K562 (cell line): ENCODE measurements at regions not wholly inside any gene's neighbourhood (a gene's known extent, or its start where the extent isn't known, plus 50 kb on each side); places are given as distances from the start of the nearest gene placed in this dataset.

ENCODE experiments used
- ARID1B ChIP-seq: fragments of 450-650 bp; IDR thresholded peaks from 2 replicates; pipeline ENCODE4 v1.6.1; 2016; ENCODE audit warnings: antibody characterized with exemption, mild to moderate bottlenecking, inconsistent platforms
- ARNT ChIP-seq, 2 experiments: fragments of 450-650 bp; IDR thresholded peaks; 2 replicates each; pipeline ENCODE4 v1.6.1; 2016; ENCODE audit warnings: mild to moderate bottlenecking in 1 of 2
- CCNT2 ChIP-seq: IDR thresholded peaks from 2 replicates; pipeline ENCODE4 v1.6.1; 2011; ENCODE audit warnings: borderline replicate concordance, low read depth, mild to moderate bottlenecking, moderate library complexity, mixed read lengths, low read length; ENCODE audit not compliant: insufficient read length; ENCODE audit errors: extremely low read depth
- HDAC8 ChIP-seq: fragments of 450-650 bp; IDR thresholded peaks from 2 replicates; pipeline ENCODE4 v1.6.1; 2016; ENCODE audit warnings: mild to moderate bottlenecking, missing genetic modification characterization, moderate library complexity, missing compliant biosample characterization
- L3MBTL2 ChIP-seq: fragments of 450-650 bp; IDR thresholded peaks from 2 replicates; pipeline ENCODE4 v1.6.1; 2016; ENCODE audit warnings: mild to moderate bottlenecking, moderate library complexity
- MAFK ChIP-seq: IDR thresholded peaks from 2 replicates; pipeline ENCODE4 v1.6.1; 2011; ENCODE audit warnings: low read length, improper control_type of control experiment
- SRSF3 ChIP-seq: fragments of 200-400 bp; formaldehyde crosslinking; IDR thresholded peaks from 2 replicates; pipeline ENCODE4 v1.6.1; 2016; ENCODE audit warnings: mild to moderate bottlenecking, low read length, moderate library complexity; ENCODE audit not compliant: insufficient read depth
- WHSC1 ChIP-seq: IDR thresholded peaks from one replicate; pipeline ENCODE4 v1.6.1; 2012; ENCODE audit warnings: low read length, control low read depth, inconsistent platforms
- TF ChIP-seq, protein P1 (sequence below): fragments of 450-650 bp; conservative IDR thresholded peaks from 2 replicates; pipeline ENCODE4 v1.6.1; 2016; ENCODE audit warnings: missing genetic modification characterization, low read depth, mild to moderate bottlenecking, control low read depth, missing compliant biosample characterization
- TF ChIP-seq, protein P2 (sequence below): fragments of 200-400 bp; formaldehyde crosslinking; IDR thresholded peaks from 2 replicates; pipeline ENCODE4 v1.6.1; 2017; ENCODE audit warnings: mild to moderate bottlenecking, low read depth, low read length, moderate library complexity
- TF ChIP-seq, protein P3 (sequence below), 2 experiments: fragments of 200-800 bp in 1 of 2; sonication (Bioruptor generic) in 1 of 2; sonication (generic) in 1 of 2; formaldehyde crosslinking in 1 of 2; IDR thresholded peaks in 1 of 2; conservative IDR thresholded peaks in 1 of 2; 2 replicates each; pipeline versions ENCODE4 v1.5.0 to v1.6.1; 2016 to 2020; ENCODE audit warnings: missing compliant biosample characterization in 1 of 2, missing genetic modification characterization in 1 of 2, missing genetic modification reagents in 1 of 2
- TF ChIP-seq, protein P4 (sequence below): fragments of 200-800 bp; sonication (Bioruptor generic); IDR thresholded peaks from 2 replicates; pipeline ENCODE4 v1.6.1; 2017; ENCODE audit warnings: missing genetic modification characterization, missing compliant biosample characterization
- TF ChIP-seq, protein P5 (sequence below): fragments of 450-650 bp; IDR thresholded peaks from 2 replicates; pipeline ENCODE4 v1.6.1; 2016; ENCODE audit warnings: antibody characterized with exemption
- TF ChIP-seq, protein P6 (sequence below): IDR thresholded peaks from 2 replicates; pipeline ENCODE4 v1.6.1; 2012; ENCODE audit warnings: low read depth, low read length, improper control_type of control experiment, borderline replicate concordance

DNA sequence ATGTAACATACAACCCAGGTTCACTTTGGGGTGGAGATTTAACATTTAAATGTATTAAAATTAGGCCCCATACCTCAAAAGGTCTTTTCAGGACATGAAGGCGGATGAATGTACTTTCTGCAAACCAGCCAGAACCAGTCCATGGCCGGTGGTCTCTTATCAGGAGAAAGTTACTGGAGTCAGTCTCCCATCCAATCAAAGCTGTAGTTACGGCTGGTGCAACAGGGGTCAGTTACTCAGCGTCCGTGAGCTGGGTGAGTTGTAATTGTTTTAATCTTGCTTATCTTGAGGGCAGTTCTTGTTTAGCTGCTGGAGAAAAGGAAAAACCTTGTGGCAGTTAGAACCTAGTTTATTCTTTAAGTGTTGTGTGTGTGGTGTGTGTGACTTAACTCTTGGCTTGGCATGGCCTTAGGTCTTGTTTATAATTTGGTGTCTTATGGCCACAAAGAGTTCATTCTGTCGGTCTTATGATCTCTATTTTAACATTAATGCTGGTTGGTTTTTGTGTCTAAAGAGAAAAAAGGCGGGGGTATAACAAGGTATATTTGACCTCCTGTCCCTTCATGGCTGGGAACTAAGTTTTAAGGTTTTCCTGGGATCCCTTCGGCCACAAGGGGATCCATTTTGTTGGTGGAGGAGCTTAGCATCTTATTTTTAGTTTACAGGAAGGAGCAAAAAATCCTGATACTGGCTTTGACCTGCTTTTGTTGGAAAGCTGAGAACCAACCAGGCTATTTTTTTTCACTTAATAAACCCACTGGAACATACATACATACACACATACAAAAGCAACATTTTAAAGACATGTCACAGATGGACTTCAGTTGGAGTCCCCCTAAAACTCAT, 143.5 kb upstream of the NCK2 start (continued):
- TF ChIP-seq, protein P1, sequence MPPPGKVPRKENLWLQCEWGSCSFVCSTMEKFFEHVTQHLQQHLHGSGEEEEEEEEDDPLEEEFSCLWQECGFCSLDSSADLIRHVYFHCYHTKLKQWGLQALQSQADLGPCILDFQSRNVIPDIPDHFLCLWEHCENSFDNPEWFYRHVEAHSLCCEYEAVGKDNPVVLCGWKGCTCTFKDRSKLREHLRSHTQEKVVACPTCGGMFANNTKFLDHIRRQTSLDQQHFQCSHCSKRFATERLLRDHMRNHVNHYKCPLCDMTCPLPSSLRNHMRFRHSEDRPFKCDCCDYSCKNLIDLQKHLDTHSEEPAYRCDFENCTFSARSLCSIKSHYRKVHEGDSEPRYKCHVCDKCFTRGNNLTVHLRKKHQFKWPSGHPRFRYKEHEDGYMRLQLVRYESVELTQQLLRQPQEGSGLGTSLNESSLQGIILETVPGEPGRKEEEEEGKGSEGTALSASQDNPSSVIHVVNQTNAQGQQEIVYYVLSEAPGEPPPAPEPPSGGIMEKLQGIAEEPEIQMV (tag) = peak; percentile 85
- TF ChIP-seq SRSF3 = no peak
- TF ChIP-seq, protein P2, sequence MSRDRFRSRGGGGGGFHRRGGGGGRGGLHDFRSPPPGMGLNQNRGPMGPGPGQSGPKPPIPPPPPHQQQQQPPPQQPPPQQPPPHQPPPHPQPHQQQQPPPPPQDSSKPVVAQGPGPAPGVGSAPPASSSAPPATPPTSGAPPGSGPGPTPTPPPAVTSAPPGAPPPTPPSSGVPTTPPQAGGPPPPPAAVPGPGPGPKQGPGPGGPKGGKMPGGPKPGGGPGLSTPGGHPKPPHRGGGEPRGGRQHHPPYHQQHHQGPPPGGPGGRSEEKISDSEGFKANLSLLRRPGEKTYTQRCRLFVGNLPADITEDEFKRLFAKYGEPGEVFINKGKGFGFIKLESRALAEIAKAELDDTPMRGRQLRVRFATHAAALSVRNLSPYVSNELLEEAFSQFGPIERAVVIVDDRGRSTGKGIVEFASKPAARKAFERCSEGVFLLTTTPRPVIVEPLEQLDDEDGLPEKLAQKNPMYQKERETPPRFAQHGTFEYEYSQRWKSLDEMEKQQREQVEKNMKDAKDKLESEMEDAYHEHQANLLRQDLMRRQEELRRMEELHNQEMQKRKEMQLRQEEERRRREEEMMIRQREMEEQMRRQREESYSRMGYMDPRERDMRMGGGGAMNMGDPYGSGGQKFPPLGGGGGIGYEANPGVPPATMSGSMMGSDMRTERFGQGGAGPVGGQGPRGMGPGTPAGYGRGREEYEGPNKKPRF = no peak
- TF ChIP-seq, protein P3, sequence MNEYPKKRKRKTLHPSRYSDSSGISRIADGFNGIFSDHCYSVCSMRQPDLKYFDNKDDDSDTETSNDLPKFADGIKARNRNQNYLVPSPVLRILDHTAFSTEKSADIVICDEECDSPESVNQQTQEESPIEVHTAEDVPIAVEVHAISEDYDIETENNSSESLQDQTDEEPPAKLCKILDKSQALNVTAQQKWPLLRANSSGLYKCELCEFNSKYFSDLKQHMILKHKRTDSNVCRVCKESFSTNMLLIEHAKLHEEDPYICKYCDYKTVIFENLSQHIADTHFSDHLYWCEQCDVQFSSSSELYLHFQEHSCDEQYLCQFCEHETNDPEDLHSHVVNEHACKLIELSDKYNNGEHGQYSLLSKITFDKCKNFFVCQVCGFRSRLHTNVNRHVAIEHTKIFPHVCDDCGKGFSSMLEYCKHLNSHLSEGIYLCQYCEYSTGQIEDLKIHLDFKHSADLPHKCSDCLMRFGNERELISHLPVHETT (CRISPR knock-in tag; conservative IDR thresholded peaks at IDR 0.05 in 1 of 2, IDR thresholded peaks at IDR 0.05 in 1 of 2) = peak in 1 of 2 experiments; percentile 64; a peak in 1 of 4 replicates
- TF ChIP-seq ARNT (IDR thresholded peaks at IDR 0.05) = peak; percentile 47 to 95; a peak in 2 of 4 replicates
- no peak for TF ChIP-seq CCNT2
- TF ChIP-seq L3MBTL2 = peak; percentile 72
- TF ChIP-seq, protein P4, sequence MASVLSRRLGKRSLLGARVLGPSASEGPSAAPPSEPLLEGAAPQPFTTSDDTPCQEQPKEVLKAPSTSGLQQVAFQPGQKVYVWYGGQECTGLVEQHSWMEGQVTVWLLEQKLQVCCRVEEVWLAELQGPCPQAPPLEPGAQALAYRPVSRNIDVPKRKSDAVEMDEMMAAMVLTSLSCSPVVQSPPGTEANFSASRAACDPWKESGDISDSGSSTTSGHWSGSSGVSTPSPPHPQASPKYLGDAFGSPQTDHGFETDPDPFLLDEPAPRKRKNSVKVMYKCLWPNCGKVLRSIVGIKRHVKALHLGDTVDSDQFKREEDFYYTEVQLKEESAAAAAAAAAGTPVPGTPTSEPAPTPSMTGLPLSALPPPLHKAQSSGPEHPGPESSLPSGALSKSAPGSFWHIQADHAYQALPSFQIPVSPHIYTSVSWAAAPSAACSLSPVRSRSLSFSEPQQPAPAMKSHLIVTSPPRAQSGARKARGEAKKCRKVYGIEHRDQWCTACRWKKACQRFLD (CRISPR knock-in tag) = peak; percentile 92
- TF ChIP-seq WHSC1 = no peak
- 0 out of 2 replicates have a peak, but pooled peaks have one; percentile 13 for TF ChIP-seq MAFK
- TF ChIP-seq, protein P5, sequence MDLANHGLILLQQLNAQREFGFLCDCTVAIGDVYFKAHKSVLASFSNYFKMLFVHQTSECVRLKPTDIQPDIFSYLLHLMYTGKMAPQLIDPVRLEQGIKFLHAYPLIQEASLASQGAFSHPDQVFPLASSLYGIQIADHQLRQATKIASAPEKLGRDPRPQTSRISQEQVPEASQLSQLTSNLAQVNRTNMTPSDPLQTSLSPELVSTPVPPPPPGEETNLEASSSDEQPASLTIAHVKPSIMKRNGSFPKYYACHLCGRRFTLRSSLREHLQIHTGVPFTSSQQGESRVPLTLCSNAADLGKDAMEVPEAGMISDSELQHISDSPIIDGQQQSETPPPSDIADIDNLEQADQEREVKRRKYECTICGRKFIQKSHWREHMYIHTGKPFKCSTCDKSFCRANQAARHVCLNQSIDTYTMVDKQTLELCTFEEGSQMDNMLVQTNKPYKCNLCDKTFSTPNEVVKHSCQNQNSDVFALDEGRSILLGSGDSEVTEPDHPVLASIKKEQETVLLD = peak; percentile 72; the same call in 1 of the 2 replicates
- peak; percentile 78; the same call in 1 of the 2 replicates for TF ChIP-seq HDAC8 (tag)
- peak; percentile 87 for TF ChIP-seq ARID1B
- TF ChIP-seq, protein P6, sequence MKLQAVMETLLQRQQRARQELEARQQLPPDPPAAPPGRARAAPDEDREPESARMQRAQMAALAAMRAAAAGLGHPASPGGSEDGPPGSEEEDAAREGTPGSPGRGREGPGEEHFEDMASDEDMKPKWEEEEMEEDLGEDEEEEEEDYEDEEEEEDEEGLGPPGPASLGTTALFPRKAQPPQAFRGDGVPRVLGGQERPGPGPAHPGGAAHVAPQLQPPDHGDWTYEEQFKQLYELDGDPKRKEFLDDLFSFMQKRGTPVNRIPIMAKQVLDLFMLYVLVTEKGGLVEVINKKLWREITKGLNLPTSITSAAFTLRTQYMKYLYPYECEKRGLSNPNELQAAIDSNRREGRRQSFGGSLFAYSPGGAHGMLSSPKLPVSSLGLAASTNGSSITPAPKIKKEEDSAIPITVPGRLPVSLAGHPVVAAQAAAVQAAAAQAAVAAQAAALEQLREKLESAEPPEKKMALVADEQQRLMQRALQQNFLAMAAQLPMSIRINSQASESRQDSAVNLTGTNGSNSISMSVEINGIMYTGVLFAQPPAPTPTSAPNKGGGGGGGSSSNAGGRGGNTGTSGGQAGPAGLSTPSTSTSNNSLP = peak; percentile 79; the same call in 1 of the 2 replicates
